ENCODE measurements at regions not wholly inside any gene's neighbourhood (a gene's known extent, or its start where the extent isn't known, plus 50 kb on each side); places are given as distances from the start of the nearest gene placed in this dataset.

- DNase-seq (no peak), ATAC-seq (ENCODE audit: poor library complexity) (no peak)
- intact Hi-C loops (cut with DNase I), result no loop called here
Measured at GRCh38 chr14:49527221-49527620, 59.0 kb downstream of the RPS29 start.

DNA sequence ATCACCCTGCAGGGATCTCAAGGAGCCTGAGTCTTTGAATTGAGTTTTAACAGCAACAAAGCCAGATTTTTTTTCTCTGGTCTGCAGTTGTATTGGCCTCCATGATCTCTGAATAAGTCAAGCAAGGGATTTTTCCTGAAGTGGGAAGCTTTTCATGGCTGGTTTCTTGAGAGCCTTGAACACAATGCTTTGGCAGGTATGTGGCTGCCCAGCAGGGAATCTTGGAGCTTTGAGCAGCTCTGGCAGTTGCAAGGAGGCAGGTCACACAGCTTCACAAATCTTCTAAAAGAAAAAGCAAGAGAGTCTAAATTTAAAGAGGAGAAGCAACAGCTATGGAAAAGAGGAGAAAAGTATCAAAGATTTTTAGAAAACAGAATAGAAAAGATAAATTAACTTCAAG is 60.1 kb downstream of the RPS29 start:
- ATAC-seq (ENCODE audit: poor library complexity) (no peak), DNase-seq (no peak)
- intact Hi-C loops (cut with DNase I), result no loop called here

DNA sequence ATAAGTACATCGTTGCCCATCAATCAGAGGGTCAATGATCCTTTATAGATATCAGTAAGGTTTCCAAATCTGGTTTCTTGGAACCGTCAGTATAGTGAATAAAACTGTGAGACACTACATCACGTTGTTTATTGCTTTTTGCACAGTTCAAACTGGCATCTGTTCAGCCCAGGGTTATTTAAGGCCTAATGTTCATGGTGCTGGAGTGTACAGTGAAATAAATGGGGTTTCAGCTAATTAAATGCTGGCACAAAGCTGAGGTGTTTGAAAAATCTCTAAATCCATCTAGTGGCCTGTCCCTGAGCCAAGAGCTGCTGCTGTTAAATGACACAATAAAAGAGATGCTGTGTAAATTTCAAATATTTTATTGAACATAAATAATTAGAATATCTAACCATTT is 69.9 kb downstream of the RPS29 start:
- ATAC-seq (ENCODE audit: poor library complexity) (no peak), DNase-seq (no peak)
- intact Hi-C loops (cut with DNase I), result no loop called here

DNA sequence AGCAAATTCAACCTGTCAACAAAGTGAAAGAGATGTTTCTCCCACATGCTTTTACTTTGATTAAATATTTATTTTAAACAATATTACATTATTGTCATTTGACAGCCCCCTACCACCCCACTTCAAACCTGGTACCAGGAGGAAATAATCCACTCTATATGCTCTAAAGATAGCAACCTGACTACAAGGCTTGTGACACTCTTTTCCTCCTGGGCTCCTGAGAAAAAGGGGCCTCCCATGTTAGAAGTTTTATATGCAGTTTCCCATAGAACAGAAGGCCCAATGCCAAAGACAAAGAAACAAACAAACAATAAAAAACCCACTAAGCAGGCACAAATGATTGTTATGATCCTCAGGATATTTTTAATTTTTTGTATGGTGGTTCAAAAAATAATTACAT is 73.6 kb downstream of the RPS29 start:
- intact Hi-C loops (cut with DNase I), result no loop called here
- DNase-seq (no peak), ATAC-seq (ENCODE audit: poor library complexity) (no peak)

GRCh38 chr14:49512147-49512551 is 74.0 kb downstream of the RPS29 start:
- DNase-seq (no peak), ATAC-seq (ENCODE audit: poor library complexity) (no peak)
- intact Hi-C loops (cut with DNase I), result no loop called here

- intact Hi-C loops (cut with DNase I), result no loop called here
- DNase-seq (no peak), ATAC-seq (ENCODE audit: poor library complexity) (no peak)
Measured at GRCh38 chr14:49508124-49508523, 78.1 kb downstream of the RPS29 start.

- intact Hi-C loops (cut with DNase I), result no loop called here
- ATAC-seq (ENCODE audit: poor library complexity) (no peak), DNase-seq (no peak)
Measured at GRCh38 chr14:49506650-49507049, 79.5 kb downstream of the RPS29 start.

GRCh38 chr14:49505041-49505766 is 81.0 kb downstream of the RPS29 start:
- intact Hi-C loops (cut with DNase I), result no loop called here
- ATAC-seq (ENCODE audit: poor library complexity), result no peak
- DNase-seq, result no peak

DNA sequence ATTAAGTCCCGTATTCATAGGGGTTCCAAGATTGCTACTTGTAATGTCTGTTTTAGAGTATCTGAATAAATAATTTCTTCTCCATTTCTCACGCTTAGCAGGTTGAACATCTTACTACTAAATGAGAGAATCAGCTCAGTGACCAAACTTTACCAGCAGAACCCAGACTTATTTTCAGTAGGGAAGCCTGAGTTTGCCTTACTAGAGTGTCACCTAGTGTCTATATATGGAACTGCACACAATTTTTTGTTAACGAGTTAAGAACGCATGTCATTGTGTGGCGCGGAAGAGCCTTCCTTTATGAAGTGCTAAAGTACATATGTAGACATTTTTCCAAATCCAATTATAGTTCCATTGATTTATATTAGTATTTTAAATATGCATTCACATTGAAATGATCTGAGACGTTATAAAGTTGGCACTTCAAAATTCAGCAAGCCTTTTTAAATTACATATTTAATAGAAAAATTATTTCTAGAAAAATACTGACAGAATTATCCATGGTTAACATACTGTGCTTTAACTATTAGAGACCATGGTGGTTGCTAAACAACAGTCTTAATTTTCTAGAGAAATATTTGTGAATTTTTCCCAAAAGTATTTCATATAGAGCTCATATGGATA is 88.3 kb downstream of the RPS29 start:
- intact Hi-C loops (cut with DNase I), result no loop called here
- peak; percentile 57 for ATAC-seq (ENCODE audit: poor library complexity)

DNA sequence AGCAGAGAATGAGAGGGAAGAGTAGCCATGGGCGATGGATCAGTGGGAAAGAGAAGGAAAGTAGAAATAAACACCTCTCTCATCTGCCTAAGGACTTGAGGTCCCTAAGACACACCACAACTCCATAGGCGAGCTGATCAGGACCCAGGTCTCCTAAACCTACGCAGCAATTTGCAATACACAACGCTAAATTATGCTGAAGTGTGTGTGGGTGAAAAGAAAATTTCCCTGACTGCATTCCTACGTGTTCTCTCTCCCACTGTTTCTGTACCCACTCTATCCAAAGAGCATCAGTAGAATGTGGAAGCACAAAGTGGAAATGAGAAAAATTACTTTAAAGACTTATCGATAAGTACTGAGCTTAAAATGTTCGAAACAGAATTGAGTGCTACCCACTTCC is 88.9 kb downstream of the RPS29 start:
- ATAC-seq (ENCODE audit: poor library complexity) (no peak), DNase-seq (no peak)
- intact Hi-C loops (cut with DNase I), result no loop called here

More for the DNA sequence above, 88.3 kb downstream of the RPS29 start:
- DNase-seq, result no peak

DNA sequence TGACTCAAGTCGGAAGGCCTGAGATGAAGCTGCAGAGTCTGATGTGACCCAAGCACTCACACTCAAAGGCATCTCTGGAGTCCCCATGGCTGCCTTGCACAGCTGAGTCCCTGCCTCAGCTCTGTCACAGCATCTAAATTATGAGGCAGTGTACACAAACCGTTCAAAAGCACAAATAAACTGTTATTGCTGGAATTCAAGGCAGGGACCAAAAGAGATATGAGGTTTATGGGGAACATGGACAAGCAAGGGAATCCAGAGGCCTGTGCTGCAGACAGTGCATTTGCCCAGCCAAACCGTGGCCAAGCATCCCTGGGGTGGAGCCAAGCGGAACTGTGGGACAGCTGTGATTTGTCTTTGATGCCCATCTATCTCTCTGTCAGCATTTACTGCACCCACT is 91.3 kb downstream of the RPS29 start:
- intact Hi-C loops (cut with DNase I), result no loop called here
- DNase-seq, result no peak
- ATAC-seq (ENCODE audit: poor library complexity), result no peak

GRCh38 chr14:49493557-49493956 is 92.6 kb downstream of the RPS29 start:
- intact Hi-C loops (cut with DNase I), result no loop called here
- ATAC-seq (ENCODE audit: poor library complexity) (no peak), DNase-seq (no peak)

DNA sequence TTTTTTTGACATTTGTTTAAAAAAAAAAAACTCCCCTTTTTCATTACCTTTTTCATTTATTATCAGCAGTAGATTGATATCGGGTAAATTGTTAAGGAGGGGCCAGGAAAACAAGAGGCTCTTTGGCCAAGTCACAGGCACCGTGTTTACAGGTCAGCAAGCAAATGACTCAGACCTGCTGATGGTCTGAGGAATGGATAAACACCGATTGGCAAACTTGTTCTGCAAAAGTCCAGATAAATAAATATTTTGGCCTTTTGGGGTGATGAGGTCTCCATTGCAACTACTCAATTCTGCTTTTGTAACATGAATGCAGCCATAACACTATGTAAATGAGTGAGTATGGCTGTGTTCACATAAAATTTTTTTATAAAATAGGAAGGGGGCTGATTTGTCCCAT is 94.0 kb downstream of the RPS29 start:
- ATAC-seq (ENCODE audit: poor library complexity) (no peak), DNase-seq (no peak)
- intact Hi-C loops (cut with DNase I), result no loop called here

- no peak for DNase-seq
- intact Hi-C loops (cut with DNase I), result no loop called here
- no peak for ATAC-seq (ENCODE audit: poor library complexity)
Measured at GRCh38 chr14:49489341-49489740, 96.8 kb downstream of the RPS29 start.

DNA sequence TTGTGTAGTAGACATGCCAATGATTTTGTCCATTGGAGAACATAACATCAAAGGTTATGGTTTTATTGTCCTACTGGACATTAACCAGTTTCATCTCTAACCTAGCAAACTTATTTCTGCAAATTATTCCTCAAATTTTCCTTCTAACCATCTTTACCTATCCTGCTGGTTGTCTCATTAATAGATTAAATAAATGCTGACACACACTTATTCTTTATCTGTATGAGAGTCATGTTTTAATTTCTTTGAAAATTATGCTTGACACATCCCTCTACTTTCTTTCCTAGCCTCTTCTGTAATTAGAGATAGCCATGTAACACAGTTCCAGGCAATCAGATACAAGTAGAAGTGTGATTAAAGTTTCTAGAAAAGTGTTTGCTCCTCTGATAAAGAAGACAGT is 98.9 kb downstream of the RPS29 start:
- ATAC-seq (ENCODE audit: poor library complexity), result no peak
- intact Hi-C loops (cut with DNase I), result no loop called here
- DNase-seq, result no peak

DNA sequence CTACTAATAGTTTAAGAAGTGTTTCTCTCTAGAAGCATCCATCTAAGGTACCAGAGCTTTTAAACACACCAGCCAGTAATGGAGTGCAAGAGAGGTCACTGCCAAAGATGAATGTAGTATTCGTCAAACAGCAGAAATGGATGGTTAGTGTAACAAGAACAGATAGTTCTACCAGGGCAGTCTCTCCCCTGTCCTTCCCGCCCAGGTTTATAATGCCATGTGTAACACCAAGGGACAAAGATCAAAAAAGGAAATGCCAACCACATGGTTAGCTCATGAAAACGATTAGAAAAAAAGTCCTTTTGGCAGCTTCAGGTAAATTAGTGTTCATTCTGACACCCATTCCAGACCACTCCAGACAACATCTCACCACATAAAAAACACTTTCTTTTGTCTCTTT is 100.9 kb downstream of the RPS29 start:
- ATAC-seq (ENCODE audit: poor library complexity) (no peak), DNase-seq (no peak)
- intact Hi-C loops (cut with DNase I), result no loop called here

GRCh38 chr14:49484180-49484579 is 102.0 kb downstream of the RPS29 start:
- DNase-seq (no peak), ATAC-seq (ENCODE audit: poor library complexity) (no peak)

DNA sequence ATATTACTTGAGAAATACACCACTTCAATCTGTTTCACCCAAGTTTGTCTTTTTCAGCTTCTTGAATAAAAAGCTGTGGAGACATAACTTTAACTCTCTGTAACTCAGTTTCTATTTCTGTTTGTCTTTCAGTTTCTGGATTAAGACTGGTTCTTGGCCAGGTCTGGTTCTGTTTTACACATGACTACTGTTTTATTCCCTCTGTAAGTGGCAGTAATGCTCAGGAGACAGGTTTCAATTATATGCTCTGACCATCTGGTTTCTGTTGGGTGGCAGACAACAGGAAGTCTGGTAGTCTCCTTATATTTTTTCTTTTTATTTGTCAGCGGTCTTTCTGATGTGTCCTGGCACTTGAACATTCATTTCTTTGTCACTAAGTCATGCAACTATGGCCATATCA is 102.9 kb downstream of the RPS29 start:
- ATAC-seq (ENCODE audit: poor library complexity) (no peak), DNase-seq (no peak)
- intact Hi-C loops (cut with DNase I), result no loop called here

More at GRCh38 chr14:49484180-49484579, 102.0 kb downstream of the RPS29 start:
- intact Hi-C loops (cut with DNase I), result no loop called here

GRCh38 chr14:49480979-49481498 is 105.1 kb downstream of the RPS29 start:
- ATAC-seq (ENCODE audit: poor library complexity), result no peak
- intact Hi-C loops (cut with DNase I), result no loop called here
- DNase-seq, result no peak

GRCh38 chr14:49480053-49480760 is 106.0 kb downstream of the RPS29 start:
- intact Hi-C loops (cut with DNase I), result no loop called here
- ATAC-seq (ENCODE audit: poor library complexity) (no peak), DNase-seq (no peak)
